Psoas muscle (tissue), 7 donors: ENCODE measurements at regions not wholly inside any gene's neighbourhood (a gene's known extent, or its start where the extent isn't known, plus 50 kb on each side); places are given as distances from the start of the nearest gene placed in this dataset.

Experiments
- ATAC-seq, 4 donors: fragments of 200-7000 bp; cut with Tn5 transposase; one replicate each; pipeline ENCODE4 v1.9.1; 2020; ENCODE audit warnings: moderate library complexity in 3 of 4, mild to moderate bottlenecking in 2 of 4
- DNase-seq, 2 donors: peaks; one replicate each; pipeline ENCODE4 v3.0.0-alpha.2; 2020
- H3K27ac ChIP-seq: fragments of 200-600 bp; one replicate; pipeline ENCODE4 v1.8.0; 2022
- H3K27me3 ChIP-seq, 3 donors: fragments of 200-600 bp in 1 of 3; one replicate each; pipeline versions ENCODE4 v1.6.1 to v1.8.0; 2013 to 2022; ENCODE audit warnings: low read length in 2 of 3, mild to moderate bottlenecking in 2 of 3, moderate library complexity in 1 of 3; ENCODE audit not compliant: insufficient read depth in 3 of 3
- H3K36me3 ChIP-seq, 2 donors: fragments of 200-600 bp in 1 of 2; one replicate each; pipeline versions ENCODE4 v1.6.1 to v1.8.0; 2013 to 2022; ENCODE audit warnings: low read depth in 1 of 2, mild to moderate bottlenecking in 1 of 2, moderate library complexity in 1 of 2; ENCODE audit not compliant: insufficient read depth in 1 of 2
- H3K4me1 ChIP-seq: fragments of 200-600 bp; one replicate; pipeline ENCODE4 v1.8.0; 2022
- H3K4me3 ChIP-seq: fragments of 200-600 bp; one replicate; pipeline ENCODE4 v1.8.0; 2022; ENCODE audit warnings: mild to moderate bottlenecking
- H3K9me3 ChIP-seq: fragments of 200-600 bp; one replicate; pipeline ENCODE4 v1.8.0; 2022
- CTCF ChIP-seq: fragments of 200-600 bp; IDR thresholded peaks from one replicate; pipeline ENCODE4 v1.8.0; 2022; ENCODE audit warnings: antibody characterized with exemption
- WGBS, 3 donors: extraction: QIAGEN DNeasy Blood & Tissue Kit; methylation state at CpG; one replicate each; pipeline versions ENCODE4 v1.1.6 to v1.1.7; 2013; 5-methylcytosine and 5-hydroxymethylcytosine counted together
- intact Hi-C, 2 donors: fragments of 100-400 bp; cut with DNase I; formaldehyde crosslinking; loops; one replicate each; pipeline versions ENCODE4 v1.11.0 to v1.14.2; 2022
- donor health status: healthy with polysubstance abuse.
- donor health status: DM: no; HTN: no; CAD: no; lungs with moderate emphysema.
- donor health status: Bipolar disorder and iron deficiency.
- donor health status: healthy.
- donor health status: DM: yes; HTN: yes; CAD: no.
- donor health status: DM: no; HTN: no; CAD: no.
- donor health status: DM: yes; HTN: yes; CAD: no.

GRCh38 chr2:158905784-158906183 lies 62.7 kb upstream of the TANC1 start:
- 63 to 67% (median 64%) methylated on average over 4 of the region's 4 CpGs for WGBS, 3 donors
- Histone ChIP-seq H3K4me1 (no peaks in the 10 kb centered on the region), H3K27me3 (no peaks in the 10 kb centered on the region), H3K9me3 (no peaks in the 10 kb centered on the region), H3K36me3 (no peaks in the 10 kb centered on the region), H3K27ac (no peak overlapping the region), H3K4me3 (no peak overlapping the region)
- DNase-seq (no peak), ATAC-seq (no peak)
- no peak for TF ChIP-seq CTCF
- intact Hi-C loops, result loop anchor here in 1 of 2 donors (2.0 kb wide), 1 partner anchor 213 kb away; no protein-coding TSS in a partner anchor

GRCh38 chr2:158907926-158908456 lies 60.4 kb upstream of the TANC1 start:
- no peaks in the 10 kb centered on the region for H3K36me3 ChIP-seq
- no peak overlapping the region for H3K27ac ChIP-seq
- no peaks in the 10 kb centered on the region for H3K9me3 ChIP-seq
- H3K4me3 ChIP-seq, result no peak overlapping the region
- intact Hi-C loops, result no loop called here
- no peaks in the 10 kb centered on the region for H3K27me3 ChIP-seq
- ATAC-seq (no peak), DNase-seq (no peak)
- TF ChIP-seq CTCF, result no peak
- H3K4me1 ChIP-seq, result no peaks in the 10 kb centered on the region
- 63 to 74% (median 70%) methylated on average over 2 of the region's 2 CpGs for WGBS, 3 donors

- no peak overlapping the region for H3K27ac ChIP-seq
- H3K4me3 ChIP-seq, result no peak overlapping the region
- no peaks in the 10 kb centered on the region for H3K27me3 ChIP-seq
- intact Hi-C loops, result no loop called here
- ATAC-seq (no peak), DNase-seq (no peak)
- H3K36me3 ChIP-seq, result no peaks in the 10 kb centered on the region
- no peaks in the 10 kb centered on the region for H3K9me3 ChIP-seq
- TF ChIP-seq CTCF, result no peak
- 46 to 54% (median 49%) methylated on average over 4 of the region's 4 CpGs for WGBS, 3 donors
- H3K4me1 ChIP-seq, result no peaks in the 10 kb centered on the region
These were observed 56.3 kb upstream of the TANC1 start for GRCh38 chr2:158912112-158912511.

- no peak for DNase-seq
- no peaks in the 10 kb centered on the region for H3K4me1 ChIP-seq
- no peak overlapping the region for H3K27ac ChIP-seq
- no peaks in the 10 kb centered on the region for H3K27me3 ChIP-seq
- no peak for ATAC-seq
- H3K4me3 ChIP-seq, result no peak overlapping the region
- TF ChIP-seq CTCF, result no peak
- intact Hi-C loops, result no loop called here
- no peaks in the 10 kb centered on the region for H3K9me3 ChIP-seq
- no peaks in the 10 kb centered on the region for H3K36me3 ChIP-seq
- 92 to 96% (median 92%) methylated on average over 1 of the region's 1 CpG for WGBS, 3 donors
These were observed 55.7 kb upstream of the TANC1 start for GRCh38 chr2:158912765-158913164.

- Histone ChIP-seq H3K4me1 (no peaks in the 10 kb centered on the region), H3K4me3 (no peak overlapping the region), H3K36me3 (no peaks in the 10 kb centered on the region), H3K9me3 (no peaks in the 10 kb centered on the region), H3K27ac (no peak overlapping the region), H3K27me3 (no peaks in the 10 kb centered on the region)
- ATAC-seq (no peak), DNase-seq (no peak)
- no peak for TF ChIP-seq CTCF
- intact Hi-C loops, result no loop called here
These were observed 54.4 kb upstream of the TANC1 start for GRCh38 chr2:158914066-158914465.
